ENCODE measurements at regions not wholly inside any gene's neighbourhood (a gene's known extent, or its start where the extent isn't known, plus 50 kb on each side); places are given as distances from the start of the nearest gene placed in this dataset.

DNA sequence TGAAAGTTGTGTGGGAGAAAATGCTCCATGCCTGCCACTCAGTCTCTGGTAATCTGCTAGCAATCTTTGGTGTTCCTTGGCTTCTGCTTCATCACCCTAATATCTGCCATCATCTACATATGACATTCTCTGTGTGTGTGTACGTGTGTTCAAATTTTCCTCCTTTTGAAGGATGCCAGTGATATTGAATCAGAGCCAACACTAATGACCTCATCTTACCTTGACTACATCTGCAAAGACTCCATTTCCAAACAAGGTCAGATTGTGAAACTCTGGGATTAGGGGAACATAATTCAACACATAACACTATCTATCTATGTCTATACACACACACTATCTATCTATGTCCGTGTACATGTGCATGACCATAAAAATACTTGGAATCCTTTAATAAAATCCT lies 81.4 kb upstream of the IRS2 start:
- whole genome bisulfite sequencing, 2 donors = 45 to 57% methylated on average over 2 of the region's 2 CpGs
- Histone ChIP-seq H3K4me3 (no peak overlapping the region), H3K4me1 (peaks cover 3 to 27% (median 11%) of the 10 kb centered on the region in 4 donors), H3K9me3 (no peaks in the 10 kb centered on the region), H3K27me3 (no peaks in the 10 kb centered on the region), H3K27ac (no peak overlapping the region), H3K36me3 (no peaks in the 10 kb centered on the region)
- TF ChIP-seq, protein P1, sequence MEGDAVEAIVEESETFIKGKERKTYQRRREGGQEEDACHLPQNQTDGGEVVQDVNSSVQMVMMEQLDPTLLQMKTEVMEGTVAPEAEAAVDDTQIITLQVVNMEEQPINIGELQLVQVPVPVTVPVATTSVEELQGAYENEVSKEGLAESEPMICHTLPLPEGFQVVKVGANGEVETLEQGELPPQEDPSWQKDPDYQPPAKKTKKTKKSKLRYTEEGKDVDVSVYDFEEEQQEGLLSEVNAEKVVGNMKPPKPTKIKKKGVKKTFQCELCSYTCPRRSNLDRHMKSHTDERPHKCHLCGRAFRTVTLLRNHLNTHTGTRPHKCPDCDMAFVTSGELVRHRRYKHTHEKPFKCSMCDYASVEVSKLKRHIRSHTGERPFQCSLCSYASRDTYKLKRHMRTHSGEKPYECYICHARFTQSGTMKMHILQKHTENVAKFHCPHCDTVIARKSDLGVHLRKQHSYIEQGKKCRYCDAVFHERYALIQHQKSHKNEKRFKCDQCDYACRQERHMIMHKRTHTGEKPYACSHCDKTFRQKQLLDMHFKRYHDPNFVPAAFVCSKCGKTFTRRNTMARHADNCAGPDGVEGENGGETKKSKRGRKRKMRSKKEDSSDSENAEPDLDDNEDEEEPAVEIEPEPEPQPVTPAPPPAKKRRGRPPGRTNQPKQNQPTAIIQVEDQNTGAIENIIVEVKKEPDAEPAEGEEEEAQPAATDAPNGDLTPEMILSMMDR (IDR thresholded peaks at IDR 0.05) = no peak
- TF ChIP-seq EP300 (IDR thresholded peaks at IDR 0.05) (no peak), POLR2AphosphoS5 (IDR thresholded peaks at IDR 0.05) (peak in 1 of 2 donors; percentile 16), POLR2A (IDR thresholded peaks at IDR 0.05) (no peak)
- no peak for ATAC-seq (ENCODE audit: low FRiP score in 2 of 2)
- DNase-seq = no peak

DNA sequence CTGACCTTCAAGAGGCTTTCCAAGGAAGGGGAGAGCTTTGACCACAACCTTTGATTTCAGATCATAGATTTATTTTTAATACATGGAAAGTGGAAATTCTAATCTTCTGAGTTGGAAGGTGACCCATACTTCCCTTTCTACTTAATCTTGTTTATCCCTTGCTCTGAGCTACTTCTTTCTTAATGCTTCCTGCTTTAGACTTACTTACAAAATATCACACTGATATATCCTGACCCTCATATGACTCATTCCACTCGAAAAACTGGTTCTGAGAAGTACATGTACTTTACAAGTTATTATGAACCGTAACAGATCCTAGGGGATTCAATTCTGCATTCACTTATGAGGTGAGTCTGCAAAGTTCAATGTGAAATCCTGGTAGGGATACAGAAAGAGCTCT lies 76.2 kb upstream of the IRS2 start:
- 31 to 40% methylated on average over 2 of the region's 2 CpGs for WGBS, 2 donors
- H3K27ac ChIP-seq = peak overlapping the region in 1 of 4 donors; percentile 12
- peak; percentile 45 to 76 for ATAC-seq (ENCODE audit: low FRiP score in 2 of 2)

DNA sequence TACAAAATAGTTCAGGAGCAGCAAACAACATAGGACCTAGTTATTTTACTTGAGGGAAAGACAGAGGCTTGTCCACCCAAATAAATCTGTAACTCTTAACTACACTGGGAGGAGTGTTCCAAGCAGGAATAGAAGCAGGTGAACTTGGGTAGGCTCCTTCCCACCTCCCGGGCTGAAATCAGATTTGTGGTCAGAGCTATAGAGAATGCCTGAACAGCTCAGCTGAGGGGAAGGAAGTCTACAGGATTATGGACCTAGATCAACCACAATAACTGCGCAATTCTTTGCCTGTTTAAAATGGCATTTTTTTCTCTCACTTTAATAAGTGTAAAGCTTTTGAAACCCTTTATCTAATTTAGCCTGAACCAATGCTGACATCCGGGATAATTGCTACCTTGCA lies 73.5 kb upstream of the IRS2 start:
- no peak for ATAC-seq (ENCODE audit: low FRiP score in 2 of 2)
- H3K9me3 ChIP-seq = no peaks in the 10 kb centered on the region

More for the DNA sequence above, 76.2 kb upstream of the IRS2 start:
- Histone ChIP-seq H3K9me3 (no peaks in the 10 kb centered on the region), H3K4me1 (peaks cover 0 to 7% (median 0%) of the 10 kb centered on the region in 4 donors), H3K4me3 (no peak overlapping the region), H3K27me3 (no peaks in the 10 kb centered on the region), H3K36me3 (no peaks in the 10 kb centered on the region)
- no peak for DNase-seq
- TF ChIP-seq POLR2AphosphoS5 (IDR thresholded peaks at IDR 0.05) = no peak
- peak in 1 of 4 donors; percentile 66 for TF ChIP-seq EP300 (IDR thresholded peaks at IDR 0.05)
- no peak for TF ChIP-seq POLR2A (IDR thresholded peaks at IDR 0.05)
- TF ChIP-seq, protein P1 (IDR thresholded peaks at IDR 0.05) = no peak

DNA sequence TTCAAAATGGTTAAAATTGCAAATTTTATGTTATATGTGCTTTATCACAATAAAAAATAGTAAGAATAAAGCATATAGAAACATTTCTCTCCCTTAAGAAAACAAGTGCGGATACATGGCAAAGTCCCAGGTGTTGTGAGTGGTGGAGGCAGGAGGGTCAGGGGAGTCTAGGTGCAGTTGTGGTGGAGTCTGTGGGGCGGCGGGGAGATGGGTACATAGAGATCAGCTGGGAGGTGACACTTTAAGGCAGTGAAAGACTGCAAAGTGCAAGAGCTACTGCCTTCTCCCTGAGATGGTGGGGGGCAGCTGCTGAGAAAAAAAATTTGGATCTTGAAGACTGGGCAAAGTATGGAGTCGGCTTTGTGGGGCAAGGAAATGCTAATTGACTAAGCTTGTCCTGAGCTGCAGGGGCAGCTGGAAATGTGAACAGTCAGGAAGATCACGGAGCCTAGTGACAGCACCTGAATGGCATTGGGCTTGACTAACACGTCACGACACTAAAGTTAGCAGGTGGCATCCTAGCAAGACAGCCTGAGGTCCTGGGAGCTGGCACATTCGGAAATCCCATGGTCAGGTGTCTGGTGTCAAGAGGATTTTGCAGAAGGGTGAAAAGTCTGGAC lies 72.9 kb upstream of the IRS2 start:
- WGBS, 2 donors = 82 to 83% methylated on average over 8 of the region's 8 CpGs
- Histone ChIP-seq H3K9me3 (no peaks in the 10 kb centered on the region), H3K36me3 (no peaks in the 10 kb centered on the region), H3K27me3 (no peaks in the 10 kb centered on the region), H3K4me1 (peaks cover 0 to 7% (median 0%) of the 10 kb centered on the region in 4 donors), H3K4me3 (no peak overlapping the region), H3K27ac (no peak overlapping the region)
- DNase-seq = no peak
- TF ChIP-seq, protein P1 (IDR thresholded peaks at IDR 0.05) = no peak
- TF ChIP-seq POLR2A (IDR thresholded peaks at IDR 0.05) (no peak), EP300 (IDR thresholded peaks at IDR 0.05) (no peak), POLR2AphosphoS5 (IDR thresholded peaks at IDR 0.05) (no peak)
- no peak for ATAC-seq (ENCODE audit: low FRiP score in 2 of 2)

More for the DNA sequence above, 73.5 kb upstream of the IRS2 start:
- H3K27me3 ChIP-seq = no peaks in the 10 kb centered on the region
- H3K4me1 ChIP-seq = peaks cover 0 to 7% (median 0%) of the 10 kb centered on the region in 4 donors
- H3K36me3 ChIP-seq = no peaks in the 10 kb centered on the region
- TF ChIP-seq, protein P1 (IDR thresholded peaks at IDR 0.05) = no peak
- no peak for TF ChIP-seq POLR2AphosphoS5 (IDR thresholded peaks at IDR 0.05)
- no peak for TF ChIP-seq EP300 (IDR thresholded peaks at IDR 0.05)
- no peak for TF ChIP-seq POLR2A (IDR thresholded peaks at IDR 0.05)
- H3K27ac ChIP-seq = no peak overlapping the region
- no peak for DNase-seq
- WGBS, 2 donors = 52 to 74% methylated on average over 3 of the region's 3 CpGs
- no peak overlapping the region for H3K4me3 ChIP-seq

DNA sequence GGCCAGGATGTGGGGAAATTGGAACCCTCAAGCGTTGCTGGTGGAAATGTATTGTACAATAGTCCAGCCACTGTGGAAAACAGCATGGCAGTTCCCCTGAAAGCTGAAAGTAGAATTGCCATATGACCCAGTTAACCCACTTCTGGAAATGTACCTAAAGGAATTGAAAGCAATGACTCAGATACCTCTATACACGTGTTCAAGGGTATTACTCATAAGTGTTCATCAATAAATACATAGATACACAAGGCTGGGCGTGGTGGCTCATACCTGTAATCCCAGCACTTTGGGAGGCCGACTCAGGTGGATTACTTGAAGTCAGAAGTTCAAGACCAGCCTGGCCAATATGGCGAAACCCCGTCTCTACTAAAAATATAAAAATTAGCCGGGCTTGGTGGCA lies 71.9 kb upstream of the IRS2 start:
- TF ChIP-seq, protein P1 (IDR thresholded peaks at IDR 0.05) = no peak
- no peak for TF ChIP-seq POLR2A (IDR thresholded peaks at IDR 0.05)
- no peak for TF ChIP-seq POLR2AphosphoS5 (IDR thresholded peaks at IDR 0.05)
- no peak for TF ChIP-seq EP300 (IDR thresholded peaks at IDR 0.05)
- H3K27ac ChIP-seq = no peak overlapping the region
- 82 to 84% methylated on average over 7 of the region's 7 CpGs for WGBS, 2 donors
- peaks cover 0 to 6% (median 0%) of the 10 kb centered on the region in 4 donors for H3K4me1 ChIP-seq
- no peaks in the 10 kb centered on the region for H3K36me3 ChIP-seq
- no peaks in the 10 kb centered on the region for H3K27me3 ChIP-seq
- no peak overlapping the region for H3K4me3 ChIP-seq
- no peak for ATAC-seq (ENCODE audit: low FRiP score in 2 of 2)
- no peaks in the 10 kb centered on the region for H3K9me3 ChIP-seq
- no peak for DNase-seq
